Stimulated activated effector memory CD8-positive, alpha-beta T cell treated with anti-CD3 and anti-CD28 coated beads, Interleukin-12 subunit alpha, Interleukin-12 subunit beta, amount 100 ng/mL, for 72 hours (primary cell): ENCODE measurements at regions not wholly inside any gene's neighbourhood (a gene's known extent, or its start where the extent isn't known, plus 50 kb on each side); places are given as distances from the start of the nearest gene placed in this dataset.

Experiments used
- ATAC-seq: fragments of 150-1000 bp; cut with Tn5 transposase; 2 replicates; pipeline ENCODE4 v1.10.0; 2021
- DNase-seq, 2 donors: peaks; one replicate each; pipeline ENCODE4 v3.0.0; 2021 to 2022; ENCODE audit warnings: low spot score in 2 of 2
- H3K27ac Mint-ChIP-seq: one replicate; pipeline ENCODE4 v1.8.0; 2022; ENCODE audit warnings: mild to moderate bottlenecking, mixed read lengths
- H3K36me3 Mint-ChIP-seq: one replicate; pipeline ENCODE4 v1.8.0; 2022; ENCODE audit warnings: mild to moderate bottlenecking, mixed read lengths
- H3K4me1 Mint-ChIP-seq: one replicate; pipeline ENCODE4 v1.8.0; 2022; ENCODE audit warnings: mixed read lengths
- H3K4me3 Mint-ChIP-seq: one replicate; pipeline ENCODE4 v1.8.0; 2022; ENCODE audit warnings: mild to moderate bottlenecking, mixed read lengths
- H3K9me3 Mint-ChIP-seq: one replicate; pipeline ENCODE4 v1.8.0; 2022; ENCODE audit warnings: mixed read lengths

GRCh38 chr3:3627114-3627513, 172.1 kb upstream of the LRRN1 start:
- Mint-ChIP-seq H3K27ac (no peak overlapping the region), H3K36me3 (no peaks in the 10 kb centered on the region), H3K4me1 (no peaks in the 10 kb centered on the region), H3K4me3 (no peak overlapping the region), H3K9me3 (peaks cover 6% of the 10 kb centered on the region)
- ATAC-seq = no peak
- no peak for DNase-seq

- Mint-ChIP-seq H3K4me3 (no peak overlapping the region), H3K9me3 (peaks cover 10% of the 10 kb centered on the region), H3K4me1 (no peaks in the 10 kb centered on the region), H3K36me3 (no peaks in the 10 kb centered on the region), H3K27ac (no peak overlapping the region)
- ATAC-seq (no peak), DNase-seq (no peak)
These were observed 173.5 kb upstream of the LRRN1 start for GRCh38 chr3:3625544-3626271.

GRCh38 chr3:3619815-3620214, 179.4 kb upstream of the LRRN1 start:
- DNase-seq = no peak
- Mint-ChIP-seq H3K9me3 (peaks cover 8% of the 10 kb centered on the region), H3K36me3 (no peaks in the 10 kb centered on the region), H3K4me1 (no peaks in the 10 kb centered on the region), H3K4me3 (no peak overlapping the region), H3K27ac (no peak overlapping the region)
- no peak for ATAC-seq

- no peak overlapping the region for H3K27ac Mint-ChIP-seq
- H3K36me3 Mint-ChIP-seq = no peaks in the 10 kb centered on the region
- H3K4me3 Mint-ChIP-seq = no peak overlapping the region
- ATAC-seq (no peak), DNase-seq (no peak)
- no peaks in the 10 kb centered on the region for H3K4me1 Mint-ChIP-seq
- H3K9me3 Mint-ChIP-seq = peaks cover 6% of the 10 kb centered on the region
These were observed 180.6 kb upstream of the LRRN1 start for GRCh38 chr3:3618623-3619022.

GRCh38 chr3:3615533-3615932, 183.7 kb upstream of the LRRN1 start:
- Mint-ChIP-seq H3K9me3 (peaks cover 3% of the 10 kb centered on the region), H3K36me3 (no peaks in the 10 kb centered on the region), H3K27ac (no peak overlapping the region), H3K4me1 (no peaks in the 10 kb centered on the region), H3K4me3 (no peak overlapping the region)
- no peak for DNase-seq
- ATAC-seq = no peak

- Mint-ChIP-seq H3K4me3 (no peak overlapping the region), H3K9me3 (peaks cover 10% of the 10 kb centered on the region), H3K4me1 (no peaks in the 10 kb centered on the region), H3K36me3 (no peaks in the 10 kb centered on the region), H3K27ac (no peak overlapping the region)
- ATAC-seq (no peak), DNase-seq (no peak)
These were observed 188.5 kb upstream of the LRRN1 start for GRCh38 chr3:3610581-3611298.

GRCh38 chr3:3606321-3606720, 192.9 kb upstream of the LRRN1 start:
- ATAC-seq (no peak), DNase-seq (no peak)
- H3K4me3 Mint-ChIP-seq = no peak overlapping the region

GRCh38 chr3:3605226-3605625, 194.0 kb upstream of the LRRN1 start:
- H3K4me1 Mint-ChIP-seq = no peaks in the 10 kb centered on the region
- H3K27ac Mint-ChIP-seq = no peak overlapping the region
- H3K9me3 Mint-ChIP-seq = peaks cover 11% of the 10 kb centered on the region
- DNase-seq = no peak
- H3K4me3 Mint-ChIP-seq = no peak overlapping the region
- no peak for ATAC-seq
- H3K36me3 Mint-ChIP-seq = no peaks in the 10 kb centered on the region

More at GRCh38 chr3:3606321-3606720, 192.9 kb upstream of the LRRN1 start:
- peaks cover 15% of the 10 kb centered on the region for H3K9me3 Mint-ChIP-seq
- H3K4me1 Mint-ChIP-seq = no peaks in the 10 kb centered on the region
- H3K27ac Mint-ChIP-seq = no peak overlapping the region
- H3K36me3 Mint-ChIP-seq = no peaks in the 10 kb centered on the region

- Mint-ChIP-seq H3K36me3 (no peaks in the 10 kb centered on the region), H3K27ac (no peak overlapping the region), H3K4me1 (no peaks in the 10 kb centered on the region), H3K4me3 (no peak overlapping the region), H3K9me3 (peaks cover 10% of the 10 kb centered on the region)
- no peak for ATAC-seq
- no peak for DNase-seq
These were observed 195.9 kb upstream of the LRRN1 start for GRCh38 chr3:3603351-3603750.

- peaks cover 8% of the 10 kb centered on the region for H3K9me3 Mint-ChIP-seq
- H3K36me3 Mint-ChIP-seq = no peaks in the 10 kb centered on the region
- H3K4me1 Mint-ChIP-seq = no peaks in the 10 kb centered on the region
- no peak for ATAC-seq
- DNase-seq = no peak
- no peak overlapping the region for H3K4me3 Mint-ChIP-seq
- no peak overlapping the region for H3K27ac Mint-ChIP-seq
These were observed 198.4 kb upstream of the LRRN1 start for GRCh38 chr3:3600665-3601340.

GRCh38 chr3:3599016-3599415, 200.2 kb upstream of the LRRN1 start:
- Mint-ChIP-seq H3K36me3 (no peaks in the 10 kb centered on the region), H3K4me1 (no peaks in the 10 kb centered on the region), H3K9me3 (peaks cover 6% of the 10 kb centered on the region), H3K27ac (no peak overlapping the region), H3K4me3 (no peak overlapping the region)
- DNase-seq (no peak), ATAC-seq (no peak)

- Mint-ChIP-seq H3K27ac (no peak overlapping the region), H3K9me3 (peaks cover 7% of the 10 kb centered on the region), H3K4me3 (no peak overlapping the region), H3K4me1 (no peaks in the 10 kb centered on the region), H3K36me3 (no peaks in the 10 kb centered on the region)
- no peak for ATAC-seq
- DNase-seq = no peak
These were observed 204.2 kb upstream of the LRRN1 start for GRCh38 chr3:3594986-3595385.

- Mint-ChIP-seq H3K9me3 (peaks cover 8% of the 10 kb centered on the region), H3K4me3 (no peak overlapping the region), H3K36me3 (no peaks in the 10 kb centered on the region), H3K4me1 (no peaks in the 10 kb centered on the region), H3K27ac (no peak overlapping the region)
- ATAC-seq (no peak), DNase-seq (no peak)
These were observed 209.5 kb upstream of the LRRN1 start for GRCh38 chr3:3589715-3590130.

- Mint-ChIP-seq H3K9me3 (peaks cover 8% of the 10 kb centered on the region), H3K4me3 (no peak overlapping the region), H3K36me3 (no peaks in the 10 kb centered on the region), H3K4me1 (no peaks in the 10 kb centered on the region), H3K27ac (no peak overlapping the region)
- DNase-seq = no peak
- ATAC-seq = no peak
These were observed 211.6 kb upstream of the LRRN1 start for GRCh38 chr3:3587647-3587972.

- no peak for ATAC-seq
- Mint-ChIP-seq H3K4me1 (no peaks in the 10 kb centered on the region), H3K9me3 (peaks cover 8% of the 10 kb centered on the region)
These were observed 212.2 kb upstream of the LRRN1 start for GRCh38 chr3:3586843-3587646.

More at GRCh38 chr3:3586843-3587646, 212.2 kb upstream of the LRRN1 start:
- H3K4me3 Mint-ChIP-seq = no peak overlapping the region
- DNase-seq = no peak
- no peaks in the 10 kb centered on the region for H3K36me3 Mint-ChIP-seq
- no peak overlapping the region for H3K27ac Mint-ChIP-seq
